ENCODE measurements at regions not wholly inside any gene's neighbourhood (a gene's known extent, or its start where the extent isn't known, plus 50 kb on each side); places are given as distances from the start of the nearest gene placed in this dataset.
"Not testable (repeated sequence)": the region's sequence is repeated elsewhere in the genome, so short reads cannot be mapped to it uniquely, and the experiment has no call there.

DNA sequence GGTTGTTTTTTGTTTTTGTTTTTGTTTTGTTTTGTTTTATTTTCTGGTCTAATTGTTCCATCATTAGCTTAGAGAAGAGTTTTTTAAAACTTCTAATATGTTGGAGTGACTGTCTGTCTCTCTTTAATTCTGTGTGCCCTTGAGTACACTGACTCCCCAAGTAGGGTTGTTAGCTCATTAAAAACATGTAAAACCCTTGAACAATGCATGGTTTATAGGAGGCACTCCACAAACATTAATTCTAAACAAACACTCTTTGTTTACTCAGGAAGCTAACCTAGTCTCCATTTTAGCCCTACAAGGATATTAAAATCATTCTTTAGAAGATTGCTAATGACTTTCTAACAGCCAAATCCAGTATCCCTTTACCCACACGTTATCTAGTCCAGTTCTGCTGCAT is 100.5 kb downstream of the CGGBP1 start:
- TF ChIP-seq POLR2AphosphoS5 (IDR thresholded peaks at IDR 0.05; ENCODE audit: low read depth, low read length) (no peak), TAF1 (IDR thresholded peaks at IDR 0.05; ENCODE audit: borderline replicate concordance, low read depth, low read length) (no peak), POLR2A (IDR thresholded peaks at IDR 0.05; ENCODE audit: low read depth, low read length) (no peak)
- FAIRE-seq (no peak), DNase-seq (ENCODE audit: insufficient read length) (no peak)

- no peak for DNase-seq (ENCODE audit: insufficient read length)
- FAIRE-seq = no peak
- TF ChIP-seq POLR2AphosphoS5 (IDR thresholded peaks at IDR 0.05; ENCODE audit: low read depth, low read length) (no peak), POLR2A (IDR thresholded peaks at IDR 0.05; ENCODE audit: low read depth, low read length) (no peak), TAF1 (IDR thresholded peaks at IDR 0.05; ENCODE audit: borderline replicate concordance, low read depth, low read length) (no peak)
These were observed 101.2 kb downstream of the CGGBP1 start for GRCh38 chr3:87957575-87957974.

DNA sequence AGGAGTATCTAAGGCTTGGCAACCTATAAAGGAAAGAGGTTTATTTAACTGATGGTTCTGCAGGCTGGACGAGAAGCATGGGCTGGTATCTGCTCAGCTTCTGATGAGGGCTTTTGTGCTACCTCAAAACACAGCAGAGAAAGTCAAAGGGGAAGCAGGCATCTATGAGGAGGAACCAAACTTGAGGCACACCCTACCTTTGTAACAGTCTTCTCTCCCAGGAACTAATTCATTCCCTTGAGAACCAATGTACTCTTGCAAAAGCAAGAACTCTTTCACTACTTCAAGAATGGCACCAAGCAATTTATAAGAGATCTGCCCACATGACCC is 109.0 kb downstream of the CGGBP1 start:
- no peak for DNase-seq (ENCODE audit: insufficient read length)
- TF ChIP-seq POLR2A (IDR thresholded peaks at IDR 0.05; ENCODE audit: low read depth, low read length) (no peak), TAF1 (IDR thresholded peaks at IDR 0.05; ENCODE audit: borderline replicate concordance, low read depth, low read length) (no peak), POLR2AphosphoS5 (IDR thresholded peaks at IDR 0.05; ENCODE audit: low read depth, low read length) (no peak)
- FAIRE-seq = peak; percentile 78

DNA sequence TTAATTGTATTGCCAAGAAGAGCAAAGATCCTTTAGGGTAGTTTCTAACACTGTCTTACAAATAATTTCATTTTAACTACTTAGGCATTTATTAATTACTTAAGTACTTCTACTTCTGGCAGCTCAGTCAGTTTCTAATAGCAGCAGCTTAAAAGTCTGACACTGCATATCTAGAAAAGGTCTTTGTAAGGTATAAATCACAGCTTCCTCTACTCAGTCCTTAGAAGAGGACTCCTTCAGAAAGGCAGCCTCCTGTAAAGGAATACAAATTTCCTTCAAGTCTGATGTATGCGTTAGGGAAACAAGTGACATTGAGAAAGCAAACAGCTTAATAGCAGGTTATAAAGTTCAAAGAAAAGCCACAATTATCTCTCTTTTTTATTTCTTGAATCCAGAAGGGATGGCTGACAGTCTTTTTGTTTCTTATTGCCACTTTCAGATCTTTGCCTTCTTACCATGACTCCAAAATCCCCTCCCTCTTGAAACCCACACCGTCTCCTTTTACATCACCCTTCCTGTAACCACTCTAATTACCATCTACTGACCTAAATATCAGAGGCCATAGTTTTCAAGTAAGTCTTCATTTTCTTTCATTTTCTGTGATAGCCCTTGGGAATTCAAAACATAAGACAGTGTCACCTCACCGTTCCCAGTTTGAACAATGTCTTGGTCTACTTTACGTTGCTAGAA is 109.5 kb downstream of the CGGBP1 start:
- TF ChIP-seq TAF1 (IDR thresholded peaks at IDR 0.05; ENCODE audit: borderline replicate concordance, low read depth, low read length) (no peak), POLR2AphosphoS5 (IDR thresholded peaks at IDR 0.05; ENCODE audit: low read depth, low read length) (no peak), POLR2A (IDR thresholded peaks at IDR 0.05; ENCODE audit: low read depth, low read length) (no peak)
- no peak for FAIRE-seq
- DNase-seq (ENCODE audit: insufficient read length) = no peak

GRCh38 chr3:87946007-87946406 is 112.8 kb downstream of the CGGBP1 start:
- DNase-seq (ENCODE audit: insufficient read length); FAIRE-seq: not testable (repeated sequence)

- DNase-seq (ENCODE audit: insufficient read length); FAIRE-seq: not testable (repeated sequence)
These were observed 116.5 kb downstream of the CGGBP1 start for GRCh38 chr3:87942256-87942655.

GRCh38 chr3:87924485-87924884 is 134.3 kb downstream of the CGGBP1 start:
- FAIRE-seq (no peak), DNase-seq (ENCODE audit: insufficient read length) (no peak)
- TF ChIP-seq TAF1 (IDR thresholded peaks at IDR 0.05; ENCODE audit: borderline replicate concordance, low read depth, low read length) (no peak), POLR2A (IDR thresholded peaks at IDR 0.05; ENCODE audit: low read depth, low read length) (no peak), POLR2AphosphoS5 (IDR thresholded peaks at IDR 0.05; ENCODE audit: low read depth, low read length) (no peak)

DNA sequence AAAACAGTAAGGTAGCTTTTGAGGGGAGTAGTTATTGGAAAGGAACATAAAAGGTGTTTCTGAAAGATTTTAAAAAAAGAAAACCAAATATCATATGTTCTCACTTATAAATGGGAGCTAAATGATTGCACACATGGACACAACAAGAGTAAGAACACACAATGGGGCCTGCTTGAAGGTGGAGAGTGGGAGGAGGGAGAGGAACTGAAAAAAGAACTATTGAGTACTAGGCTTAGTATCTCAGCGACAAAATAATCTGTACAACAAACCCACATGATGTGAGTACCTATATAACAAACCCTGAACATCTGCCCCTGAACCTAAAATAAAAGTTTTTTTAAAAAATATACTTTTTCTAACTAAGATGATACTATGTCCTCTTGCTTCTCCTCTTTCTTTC is 138.3 kb downstream of the CGGBP1 start:
- DNase-seq (ENCODE audit: insufficient read length) = no peak
- FAIRE-seq = no peak
- TF ChIP-seq TAF1 (IDR thresholded peaks at IDR 0.05; ENCODE audit: borderline replicate concordance, low read depth, low read length) = no peak

DNA sequence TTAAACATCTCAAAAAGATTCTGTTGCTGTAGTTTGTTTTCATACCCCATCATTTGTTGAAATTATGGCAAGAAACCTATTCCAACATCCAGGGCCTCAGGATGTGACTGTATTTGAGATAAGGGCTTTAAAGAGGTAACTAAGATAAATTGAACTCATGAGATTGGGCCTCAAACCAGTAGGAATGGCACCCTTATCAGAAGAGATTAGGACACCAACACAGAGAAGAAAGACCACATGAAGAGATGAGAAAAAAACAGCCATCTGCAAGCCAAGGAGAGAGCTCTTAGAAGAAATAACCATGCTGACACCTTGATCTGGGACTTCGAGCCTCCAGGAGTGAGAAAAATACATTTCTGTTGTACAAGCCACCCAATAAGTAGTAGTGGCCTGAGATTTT is 157.7 kb downstream of the CGGBP1 start:
- no peak for DNase-seq (ENCODE audit: insufficient read length)
- FAIRE-seq = no peak
- TF ChIP-seq POLR2A (IDR thresholded peaks at IDR 0.05; ENCODE audit: low read depth, low read length) = no peak
- TF ChIP-seq TAF1 (IDR thresholded peaks at IDR 0.05; ENCODE audit: borderline replicate concordance, low read depth, low read length) = no peak
- no peak for TF ChIP-seq POLR2AphosphoS5 (IDR thresholded peaks at IDR 0.05; ENCODE audit: low read depth, low read length)

DNA sequence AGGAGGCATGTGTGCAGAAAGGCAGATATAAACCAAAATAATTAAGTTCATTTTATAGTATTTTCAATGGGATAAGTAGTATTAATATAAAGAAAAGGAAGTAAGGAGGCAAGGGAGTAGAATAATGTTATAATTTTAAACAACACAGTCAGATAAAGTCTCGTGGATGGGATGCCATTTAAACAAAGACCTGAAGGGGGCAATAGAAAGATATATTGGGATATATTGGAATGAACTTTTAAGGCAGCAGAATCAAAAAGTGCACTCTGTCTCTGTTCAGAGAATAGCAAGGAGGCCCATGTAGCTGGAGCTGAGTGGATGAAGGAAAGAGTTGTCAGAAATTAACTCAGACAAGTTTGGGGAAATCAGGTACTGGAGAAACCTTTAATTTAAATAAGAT is 158.7 kb downstream of the CGGBP1 start:
- FAIRE-seq (no peak), DNase-seq (ENCODE audit: insufficient read length) (no peak)
- TF ChIP-seq POLR2AphosphoS5 (IDR thresholded peaks at IDR 0.05; ENCODE audit: low read depth, low read length) = no peak
- TF ChIP-seq TAF1 (IDR thresholded peaks at IDR 0.05; ENCODE audit: borderline replicate concordance, low read depth, low read length) = no peak
- TF ChIP-seq POLR2A (IDR thresholded peaks at IDR 0.05; ENCODE audit: low read depth, low read length) = no peak

DNA sequence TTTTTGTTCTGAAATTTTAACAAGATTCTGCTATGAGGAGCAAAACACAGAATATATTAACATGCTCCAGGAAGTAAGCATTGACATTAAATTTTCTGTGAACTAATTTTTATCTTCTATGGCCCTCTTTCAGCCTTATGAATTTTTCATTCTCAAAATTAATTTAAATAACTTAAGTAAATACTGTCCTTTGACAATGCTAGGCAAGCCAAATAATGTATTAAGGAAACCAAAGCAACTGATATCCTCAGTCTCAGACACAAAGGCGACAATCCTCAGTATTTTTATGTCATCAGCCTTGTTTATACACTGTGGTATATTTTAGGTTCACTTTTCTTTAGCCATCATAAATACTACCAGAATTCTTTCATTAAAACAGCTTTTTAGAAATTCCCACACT is 159.8 kb downstream of the CGGBP1 start:
- DNase-seq (ENCODE audit: insufficient read length) (no peak), FAIRE-seq (no peak)
- no peak for TF ChIP-seq TAF1 (IDR thresholded peaks at IDR 0.05; ENCODE audit: borderline replicate concordance, low read depth, low read length)
- TF ChIP-seq POLR2AphosphoS5 (IDR thresholded peaks at IDR 0.05; ENCODE audit: low read depth, low read length) = no peak

- DNase-seq (ENCODE audit: insufficient read length) (no peak), FAIRE-seq (no peak)
These were observed 162.8 kb downstream of the CGGBP1 start for GRCh38 chr3:87895983-87896382.

GRCh38 chr3:87873136-87873535 is 185.7 kb downstream of the CGGBP1 start:
- no peak for DNase-seq (ENCODE audit: insufficient read length)
- no peak for TF ChIP-seq POLR2AphosphoS5 (IDR thresholded peaks at IDR 0.05; ENCODE audit: low read depth, low read length)
- no peak for TF ChIP-seq POLR2A (IDR thresholded peaks at IDR 0.05; ENCODE audit: low read depth, low read length)
- no peak for TF ChIP-seq TAF1 (IDR thresholded peaks at IDR 0.05; ENCODE audit: borderline replicate concordance, low read depth, low read length)
- FAIRE-seq = no peak

More at GRCh38 chr3:87895983-87896382, 162.8 kb downstream of the CGGBP1 start:
- TF ChIP-seq POLR2A (IDR thresholded peaks at IDR 0.05; ENCODE audit: low read depth, low read length) = no peak
- no peak for TF ChIP-seq TAF1 (IDR thresholded peaks at IDR 0.05; ENCODE audit: borderline replicate concordance, low read depth, low read length)
- no peak for TF ChIP-seq POLR2AphosphoS5 (IDR thresholded peaks at IDR 0.05; ENCODE audit: low read depth, low read length)
